Activated T-cell treated with anti-CD3 and anti-CD28 coated beads, Interleukin-2, amount 50 U/mL, for 72 hours (primary cell): ENCODE measurements at regions not wholly inside any gene's neighbourhood (a gene's known extent, or its start where the extent isn't known, plus 50 kb on each side); places are given as distances from the start of the nearest gene placed in this dataset.

ENCODE experiments used
- ATAC-seq, 2 donors: fragments of 150-1000 bp; cut with Tn5 transposase; replicated peaks in 1 of 2; 2 replicates each; pipeline ENCODE4 v1.10.0; 2021; ENCODE audit warnings: moderate library complexity in 2 of 2, mild to moderate bottlenecking in 1 of 2
- DNase-seq, 2 donors: peaks; one replicate each; pipeline ENCODE4 v3.0.0; 2021 to 2022; ENCODE audit warnings: mixed read lengths in 1 of 2
- H3K27ac Mint-ChIP-seq: one replicate; pipeline ENCODE4 v1.8.0; 2022; ENCODE audit warnings: mild to moderate bottlenecking, moderate library complexity, mixed read lengths
- H3K27me3 Mint-ChIP-seq: one replicate; pipeline ENCODE4 v1.8.0; 2022; ENCODE audit warnings: low read depth, mixed read lengths
- H3K36me3 Mint-ChIP-seq, 2 donors: one replicate each; pipeline ENCODE4 v1.8.0; 2022; ENCODE audit warnings: mixed read lengths in 2 of 2, mild to moderate bottlenecking in 1 of 2; ENCODE audit not compliant: insufficient read depth in 2 of 2
- H3K4me1 Mint-ChIP-seq: one replicate; pipeline ENCODE4 v1.8.0; 2022; ENCODE audit warnings: low read depth, mixed read lengths
- H3K4me3 Mint-ChIP-seq, 2 donors: one replicate each; pipeline ENCODE4 v1.8.0; 2022; ENCODE audit warnings: mild to moderate bottlenecking in 2 of 2, mixed read lengths in 2 of 2, moderate library complexity in 2 of 2
- H3K9me3 Mint-ChIP-seq, 2 donors: one replicate each; pipeline ENCODE4 v1.8.0; 2022; ENCODE audit warnings: mixed read lengths in 2 of 2

GRCh38 chr7:21276471-21277035, 151.3 kb upstream of the SP4 start:
- DNase-seq: no peak
- H3K9me3 Mint-ChIP-seq: peaks cover 4% of the 10 kb centered on the region in 2 donors
- no peak for ATAC-seq
- H3K4me1 Mint-ChIP-seq: peaks cover 7% of the 10 kb centered on the region
- H3K36me3 Mint-ChIP-seq: peaks cover 0 to 8% of the 10 kb centered on the region in 2 donors
- no peak overlapping the region for H3K27ac Mint-ChIP-seq
- H3K4me3 Mint-ChIP-seq: no peak overlapping the region
- H3K27me3 Mint-ChIP-seq: no peaks in the 10 kb centered on the region

GRCh38 chr7:21278944-21279343, 148.9 kb upstream of the SP4 start:
- Mint-ChIP-seq H3K9me3 (peaks cover 4 to 6% of the 10 kb centered on the region in 2 donors), H3K27ac (no peak overlapping the region), H3K4me3 (no peak overlapping the region), H3K4me1 (peaks cover 8% of the 10 kb centered on the region), H3K27me3 (no peaks in the 10 kb centered on the region), H3K36me3 (peaks cover 0 to 8% of the 10 kb centered on the region in 2 donors)
- DNase-seq (no peak), ATAC-seq (no peak)

GRCh38 chr7:21281193-21281592, 146.7 kb upstream of the SP4 start:
- Mint-ChIP-seq H3K9me3 (peaks cover 4 to 7% of the 10 kb centered on the region in 2 donors), H3K36me3 (peaks cover 0 to 8% of the 10 kb centered on the region in 2 donors), H3K4me1 (peaks cover 8% of the 10 kb centered on the region), H3K27me3 (no peaks in the 10 kb centered on the region), H3K4me3 (no peak overlapping the region), H3K27ac (no peak overlapping the region)
- no peak for ATAC-seq
- no peak for DNase-seq

GRCh38 chr7:21293771-21294170, 134.1 kb upstream of the SP4 start:
- no peaks in the 10 kb centered on the region for H3K9me3 Mint-ChIP-seq
- no peaks in the 10 kb centered on the region for H3K4me1 Mint-ChIP-seq
- H3K27ac Mint-ChIP-seq: no peak overlapping the region
- H3K36me3 Mint-ChIP-seq: no peaks in the 10 kb centered on the region
- H3K27me3 Mint-ChIP-seq: no peaks in the 10 kb centered on the region
- ATAC-seq (no peak), DNase-seq (no peak)
- no peak overlapping the region for H3K4me3 Mint-ChIP-seq

GRCh38 chr7:21299766-21300165, 128.1 kb upstream of the SP4 start:
- DNase-seq (no peak), ATAC-seq (no peak)
- no peak overlapping the region for H3K4me3 Mint-ChIP-seq
- H3K27me3 Mint-ChIP-seq: no peaks in the 10 kb centered on the region
- H3K27ac Mint-ChIP-seq: no peak overlapping the region
- H3K4me1 Mint-ChIP-seq: peaks cover under 1% of the 10 kb centered on the region
- no peaks in the 10 kb centered on the region for H3K36me3 Mint-ChIP-seq
- H3K9me3 Mint-ChIP-seq: no peaks in the 10 kb centered on the region

- peaks cover 10% of the 10 kb centered on the region for H3K4me1 Mint-ChIP-seq
- ATAC-seq: no peak
These were observed 127.2 kb upstream of the SP4 start for GRCh38 chr7:21300692-21301091.

GRCh38 chr7:21304808-21305375, 123.0 kb upstream of the SP4 start:
- peaks cover 28% of the 10 kb centered on the region for H3K4me1 Mint-ChIP-seq

More at GRCh38 chr7:21300692-21301091, 127.2 kb upstream of the SP4 start:
- Mint-ChIP-seq H3K36me3 (peaks cover 0 to 1% of the 10 kb centered on the region in 2 donors), H3K4me3 (no peak overlapping the region), H3K9me3 (no peaks in the 10 kb centered on the region), H3K27me3 (no peaks in the 10 kb centered on the region), H3K27ac (no peak overlapping the region)
- no peak for DNase-seq

GRCh38 chr7:21305455-21306235, 122.2 kb upstream of the SP4 start:
- Mint-ChIP-seq H3K9me3 (peaks cover 10 to 12% of the 10 kb centered on the region in 2 donors), H3K27me3 (no peaks in the 10 kb centered on the region), H3K4me1 (peaks cover 28% of the 10 kb centered on the region), H3K27ac (peak overlapping the region; percentile 60), H3K4me3 (peak overlapping the region in 1 of 2 donors; percentile 68), H3K36me3 (peaks cover 8 to 14% of the 10 kb centered on the region in 2 donors)
- ATAC-seq (peak; percentile 87 to 91), DNase-seq (no peak)

More at GRCh38 chr7:21304808-21305375, 123.0 kb upstream of the SP4 start:
- peaks cover 7 to 14% of the 10 kb centered on the region in 2 donors for H3K36me3 Mint-ChIP-seq
- H3K27ac Mint-ChIP-seq: no peak overlapping the region
- DNase-seq (no peak), ATAC-seq (no peak)
- H3K27me3 Mint-ChIP-seq: no peaks in the 10 kb centered on the region
- H3K9me3 Mint-ChIP-seq: peaks cover 10 to 12% of the 10 kb centered on the region in 2 donors
- H3K4me3 Mint-ChIP-seq: peak overlapping the region in 1 of 2 donors; percentile 68

GRCh38 chr7:21314954-21315353, 112.9 kb upstream of the SP4 start:
- no peak overlapping the region for H3K4me3 Mint-ChIP-seq
- peaks cover 3 to 5% of the 10 kb centered on the region in 2 donors for H3K9me3 Mint-ChIP-seq
- no peaks in the 10 kb centered on the region for H3K27me3 Mint-ChIP-seq
- DNase-seq (no peak), ATAC-seq (no peak)
- H3K4me1 Mint-ChIP-seq: no peaks in the 10 kb centered on the region
- no peak overlapping the region for H3K27ac Mint-ChIP-seq
- H3K36me3 Mint-ChIP-seq: peaks cover 4 to 9% of the 10 kb centered on the region in 2 donors

- Mint-ChIP-seq H3K4me3 (no peak overlapping the region), H3K9me3 (no peaks in the 10 kb centered on the region), H3K27me3 (no peaks in the 10 kb centered on the region), H3K4me1 (no peaks in the 10 kb centered on the region), H3K27ac (no peak overlapping the region), H3K36me3 (no peaks in the 10 kb centered on the region)
- ATAC-seq (no peak), DNase-seq (no peak)
These were observed 109.6 kb upstream of the SP4 start for GRCh38 chr7:21317966-21318915.

- no peaks in the 10 kb centered on the region for H3K27me3 Mint-ChIP-seq
- H3K36me3 Mint-ChIP-seq: no peaks in the 10 kb centered on the region
- H3K27ac Mint-ChIP-seq: no peak overlapping the region
- DNase-seq (no peak), ATAC-seq (no peak)
- H3K4me1 Mint-ChIP-seq: no peaks in the 10 kb centered on the region
- H3K9me3 Mint-ChIP-seq: no peaks in the 10 kb centered on the region
- H3K4me3 Mint-ChIP-seq: no peak overlapping the region
These were observed 109.0 kb upstream of the SP4 start for GRCh38 chr7:21318916-21319270.

GRCh38 chr7:21326241-21326640, 101.6 kb upstream of the SP4 start:
- ATAC-seq: no peak

More at GRCh38 chr7:21326241-21326640, 101.6 kb upstream of the SP4 start:
- H3K36me3 Mint-ChIP-seq: peaks cover 0 to 2% of the 10 kb centered on the region in 2 donors
- peaks cover 2 to 4% of the 10 kb centered on the region in 2 donors for H3K9me3 Mint-ChIP-seq
- no peak overlapping the region for H3K27ac Mint-ChIP-seq
- H3K4me1 Mint-ChIP-seq: no peaks in the 10 kb centered on the region
- H3K27me3 Mint-ChIP-seq: no peaks in the 10 kb centered on the region
- H3K4me3 Mint-ChIP-seq: no peak overlapping the region
- DNase-seq: no peak
